Prostate gland (tissue), 2 donors: ENCODE measurements at regions not wholly inside any gene's neighbourhood (a gene's known extent, or its start where the extent isn't known, plus 50 kb on each side); places are given as distances from the start of the nearest gene placed in this dataset.

Experiments
- DNase-seq: peaks from one replicate; pipeline ENCODE4 v3.0.0-alpha.2; 2019; ENCODE audit warnings: low spot score
- H3K27ac ChIP-seq, 2 donors: fragments of 200-600 bp; sonication (generic); 2 replicates each; pipeline ENCODE4 v1.5.1; 2017 to 2019
- H3K27me3 ChIP-seq: fragments of 200-600 bp; sonication (generic); replicated peaks from 2 replicates; pipeline ENCODE4 v1.5.1; 2019; ENCODE audit not compliant: insufficient read depth
- H3K36me3 ChIP-seq, 2 donors: fragments of 200-600 bp; sonication (generic); 1 replicate in 1 of 2; 2 replicates in 1 of 2; pipeline versions ENCODE4 v1.5.1 to v1.8.1; 2017 to 2019
- H3K4me1 ChIP-seq: fragments of 200-600 bp; sonication (generic); replicated peaks from 2 replicates; pipeline ENCODE4 v1.5.1; 2019
- H3K4me3 ChIP-seq, 2 donors: fragments of 200-600 bp; sonication (generic); 2 replicates each; pipeline ENCODE4 v1.5.1; 2017 to 2019
- H3K9me3 ChIP-seq: fragments of 200-600 bp; sonication (generic); 2 replicates; pipeline ENCODE4 v1.5.1; 2017
- POLR2A ChIP-seq: fragments of 450-650 bp; IDR thresholded peaks from one replicate; pipeline ENCODE4 v1.6.1; 2016; ENCODE audit warnings: antibody characterized with exemption, mild to moderate bottlenecking
- POLR2AphosphoS5 ChIP-seq: sonication (generic); formaldehyde crosslinking; IDR thresholded peaks from one replicate; pipeline ENCODE4 v1.6.1; 2017; ENCODE audit warnings: antibody characterized with exemption
- WGBS: methylation state at CpG from one replicate; pipeline ENCODE4 v1.1.5; 2018; 5-methylcytosine and 5-hydroxymethylcytosine counted together
- intact Hi-C: fragments of 100-400 bp; cut with DNase I; formaldehyde crosslinking; loops from one replicate; pipeline ENCODE4 v1.14.2; 2022
- TF ChIP-seq, protein P1 (sequence below), 4 experiments: fragments of 200-600 bp in 2 of 4; fragments of 450-650 bp in 2 of 4; sonication (generic) in 2 of 4; IDR thresholded peaks; 1 replicate in 3 of 4; 2 replicates in 1 of 4; pipeline ENCODE4 v1.5.1; 2016 to 2019; ENCODE audit warnings: antibody characterized with exemption in 4 of 4, mild to moderate bottlenecking in 2 of 4, moderate library complexity in 2 of 4

DNA sequence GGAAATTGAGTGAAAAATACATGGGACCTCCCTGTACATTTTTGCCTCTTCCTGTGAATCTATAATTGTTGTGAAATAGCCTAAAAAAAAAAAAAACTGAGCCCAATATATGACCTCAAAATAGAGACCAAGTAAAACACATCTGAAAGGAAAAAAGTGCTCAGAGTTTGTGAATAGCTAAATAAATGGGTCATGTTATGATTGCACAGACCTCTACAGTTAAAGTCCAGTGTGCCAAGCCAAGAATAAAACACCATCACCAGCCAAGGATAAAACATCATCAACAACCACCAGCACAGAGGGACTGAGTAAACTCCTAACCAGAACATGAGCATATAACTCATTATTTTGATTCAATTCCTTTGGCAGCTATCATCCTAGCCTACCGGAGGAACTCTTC, 115.6 kb upstream of the AGTR1 start:
- no peaks in the 10 kb centered on the region for H3K27me3 ChIP-seq
- H3K4me1 ChIP-seq: no peaks in the 10 kb centered on the region
- H3K27ac ChIP-seq: no peak overlapping the region
- no peak overlapping the region for H3K4me3 ChIP-seq
- no peak for DNase-seq
- no peaks in the 10 kb centered on the region for H3K9me3 ChIP-seq
- WGBS: 18% methylated on average over 1 of the region's 1 CpG
- TF ChIP-seq POLR2A (no peak), POLR2AphosphoS5 (no peak)
- TF ChIP-seq, protein P1, sequence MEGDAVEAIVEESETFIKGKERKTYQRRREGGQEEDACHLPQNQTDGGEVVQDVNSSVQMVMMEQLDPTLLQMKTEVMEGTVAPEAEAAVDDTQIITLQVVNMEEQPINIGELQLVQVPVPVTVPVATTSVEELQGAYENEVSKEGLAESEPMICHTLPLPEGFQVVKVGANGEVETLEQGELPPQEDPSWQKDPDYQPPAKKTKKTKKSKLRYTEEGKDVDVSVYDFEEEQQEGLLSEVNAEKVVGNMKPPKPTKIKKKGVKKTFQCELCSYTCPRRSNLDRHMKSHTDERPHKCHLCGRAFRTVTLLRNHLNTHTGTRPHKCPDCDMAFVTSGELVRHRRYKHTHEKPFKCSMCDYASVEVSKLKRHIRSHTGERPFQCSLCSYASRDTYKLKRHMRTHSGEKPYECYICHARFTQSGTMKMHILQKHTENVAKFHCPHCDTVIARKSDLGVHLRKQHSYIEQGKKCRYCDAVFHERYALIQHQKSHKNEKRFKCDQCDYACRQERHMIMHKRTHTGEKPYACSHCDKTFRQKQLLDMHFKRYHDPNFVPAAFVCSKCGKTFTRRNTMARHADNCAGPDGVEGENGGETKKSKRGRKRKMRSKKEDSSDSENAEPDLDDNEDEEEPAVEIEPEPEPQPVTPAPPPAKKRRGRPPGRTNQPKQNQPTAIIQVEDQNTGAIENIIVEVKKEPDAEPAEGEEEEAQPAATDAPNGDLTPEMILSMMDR (IDR thresholded peaks at IDR 0.05): no peak
- intact Hi-C loops: no loop called here
- no peaks in the 10 kb centered on the region for H3K36me3 ChIP-seq

DNA sequence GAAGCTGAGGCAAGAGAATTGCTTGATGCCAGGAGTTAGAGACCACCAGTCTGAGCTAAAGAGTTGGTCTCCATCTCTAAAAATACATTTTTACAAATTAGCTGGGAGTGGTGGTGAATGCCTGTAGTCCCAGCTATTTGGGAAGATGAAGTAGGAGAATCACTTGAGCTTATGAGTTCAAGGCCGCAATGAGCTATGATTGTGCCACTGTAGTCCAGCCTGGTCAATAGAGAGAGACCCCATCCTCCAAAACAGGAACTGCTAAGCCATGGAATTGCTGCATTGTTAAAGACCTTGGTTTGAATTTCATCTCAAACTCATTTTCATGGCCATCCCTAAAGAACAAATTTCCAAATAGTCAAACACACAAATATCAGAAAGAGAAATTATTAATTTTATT, 113.9 kb upstream of the AGTR1 start:
- intact Hi-C loops: no loop called here
- DNase-seq: no peak
- no peak overlapping the region for H3K4me3 ChIP-seq
- WGBS: 91% methylated on average over 1 of the region's 1 CpG
- H3K4me1 ChIP-seq: no peaks in the 10 kb centered on the region
- no peak for TF ChIP-seq POLR2AphosphoS5
- TF ChIP-seq POLR2A: no peak
- TF ChIP-seq, protein P1 (IDR thresholded peaks at IDR 0.05): no peak
- H3K27ac ChIP-seq: no peak overlapping the region
- no peaks in the 10 kb centered on the region for H3K36me3 ChIP-seq
- H3K27me3 ChIP-seq: no peaks in the 10 kb centered on the region
- no peaks in the 10 kb centered on the region for H3K9me3 ChIP-seq

DNA sequence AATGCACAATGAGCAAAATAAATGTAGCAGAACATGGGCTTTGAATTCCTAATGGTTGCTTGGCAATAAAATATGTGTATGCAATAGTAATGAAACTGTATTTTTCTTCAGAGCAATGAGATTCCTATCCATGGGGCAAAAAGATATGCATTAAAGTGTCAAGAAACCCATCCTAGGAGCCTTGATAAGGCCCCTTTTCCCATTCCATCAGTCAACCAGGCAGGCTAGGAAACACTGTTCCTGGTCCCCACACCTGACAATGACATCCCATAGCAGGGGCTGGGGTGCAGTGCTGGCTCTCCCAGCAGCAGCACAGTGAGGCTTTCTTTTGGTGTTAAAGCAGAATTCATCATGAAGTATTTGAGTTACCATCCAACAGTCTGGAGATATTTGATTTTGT, 113.3 kb upstream of the AGTR1 start:
- no peaks in the 10 kb centered on the region for H3K4me1 ChIP-seq
- DNase-seq: no peak
- TF ChIP-seq, protein P1 (IDR thresholded peaks at IDR 0.05): no peak
- TF ChIP-seq POLR2AphosphoS5 (no peak), POLR2A (no peak)
- H3K27me3 ChIP-seq: no peaks in the 10 kb centered on the region
- H3K27ac ChIP-seq: no peak overlapping the region
- no peaks in the 10 kb centered on the region for H3K9me3 ChIP-seq
- no peaks in the 10 kb centered on the region for H3K36me3 ChIP-seq
- H3K4me3 ChIP-seq: no peak overlapping the region
- intact Hi-C loops: no loop called here

DNA sequence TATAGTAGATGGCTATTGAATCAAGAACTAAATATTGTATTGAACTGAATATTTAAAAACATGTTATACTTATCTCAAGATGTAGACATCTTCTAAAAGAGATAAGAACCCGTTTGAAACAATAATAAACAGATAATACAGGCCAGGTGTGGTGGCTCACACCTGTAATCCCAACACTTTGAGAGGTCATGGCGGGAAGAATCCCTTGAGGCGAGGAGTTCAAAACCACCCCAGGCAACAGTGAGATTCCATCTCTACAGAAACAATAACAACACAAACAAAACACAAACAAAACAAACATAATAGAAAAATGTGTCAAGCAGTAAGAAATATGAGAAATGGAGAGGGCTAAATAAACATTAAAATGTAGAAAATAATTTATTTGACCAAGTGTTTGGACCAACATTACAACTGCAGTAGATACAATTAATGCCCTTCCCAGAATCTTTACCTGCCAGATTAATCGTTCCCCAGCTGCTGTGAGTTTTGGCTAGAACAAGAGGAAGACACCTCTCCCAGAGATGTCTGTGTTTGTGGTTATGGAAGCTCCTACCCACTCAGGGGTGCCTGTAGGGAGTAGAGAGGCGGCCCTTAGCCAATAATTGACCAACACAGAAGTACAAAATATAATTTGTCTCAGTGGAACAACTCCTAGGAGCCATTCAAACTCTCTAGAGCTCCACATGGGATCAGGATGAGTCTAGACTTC, 111.9 kb upstream of the AGTR1 start:
- Histone ChIP-seq H3K36me3 (no peaks in the 10 kb centered on the region), H3K4me3 (no peak overlapping the region), H3K9me3 (no peaks in the 10 kb centered on the region), H3K27me3 (no peaks in the 10 kb centered on the region), H3K4me1 (no peaks in the 10 kb centered on the region), H3K27ac (no peak overlapping the region)
- no peak for TF ChIP-seq POLR2A
- TF ChIP-seq POLR2AphosphoS5: no peak
- TF ChIP-seq, protein P1 (IDR thresholded peaks at IDR 0.05): no peak
- WGBS: 66% methylated on average over 5 of the region's 5 CpGs
- intact Hi-C loops: no loop called here
- no peak for DNase-seq

DNA sequence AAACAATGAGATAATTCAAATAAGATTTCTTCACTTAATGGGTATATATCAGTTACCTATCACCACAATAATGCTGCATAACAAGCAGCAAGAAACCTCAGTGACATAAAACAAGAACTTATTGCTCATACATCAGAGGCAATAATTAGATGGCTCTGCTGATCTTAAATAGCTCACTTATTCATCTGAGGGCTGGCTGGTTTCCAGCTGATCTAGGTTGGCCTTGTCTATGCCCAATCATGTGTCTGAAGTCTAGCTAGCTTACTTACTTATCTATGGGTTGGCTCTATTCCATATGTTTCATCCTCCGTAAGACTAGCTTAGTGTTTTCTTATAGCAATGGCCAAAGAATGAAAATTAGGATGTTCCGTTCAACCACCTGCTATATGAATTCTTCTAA, 109.4 kb upstream of the AGTR1 start:
- Histone ChIP-seq H3K4me1 (no peaks in the 10 kb centered on the region), H3K27ac (no peak overlapping the region), H3K27me3 (no peaks in the 10 kb centered on the region), H3K36me3 (no peaks in the 10 kb centered on the region), H3K9me3 (no peaks in the 10 kb centered on the region), H3K4me3 (no peak overlapping the region)
- intact Hi-C loops: no loop called here
- DNase-seq: no peak
- no peak for TF ChIP-seq POLR2A
- TF ChIP-seq, protein P1 (IDR thresholded peaks at IDR 0.05): no peak
- no peak for TF ChIP-seq POLR2AphosphoS5
- WGBS: 95% methylated on average over 2 of the region's 2 CpGs
